SIG-M5 (cell line): ENCODE measurements at regions not wholly inside any gene's neighbourhood (a gene's known extent, or its start where the extent isn't known, plus 50 kb on each side); places are given as distances from the start of the nearest gene placed in this dataset.
"Not testable (repeated sequence)": the region's sequence is repeated elsewhere in the genome, so short reads cannot be mapped to it uniquely, and the experiment has no call there.

ENCODE experiments used
- DNase-seq: peaks from one replicate; lab custom pipeline; 2025; lab: John Stamatoyannopoulos, UW

DNA sequence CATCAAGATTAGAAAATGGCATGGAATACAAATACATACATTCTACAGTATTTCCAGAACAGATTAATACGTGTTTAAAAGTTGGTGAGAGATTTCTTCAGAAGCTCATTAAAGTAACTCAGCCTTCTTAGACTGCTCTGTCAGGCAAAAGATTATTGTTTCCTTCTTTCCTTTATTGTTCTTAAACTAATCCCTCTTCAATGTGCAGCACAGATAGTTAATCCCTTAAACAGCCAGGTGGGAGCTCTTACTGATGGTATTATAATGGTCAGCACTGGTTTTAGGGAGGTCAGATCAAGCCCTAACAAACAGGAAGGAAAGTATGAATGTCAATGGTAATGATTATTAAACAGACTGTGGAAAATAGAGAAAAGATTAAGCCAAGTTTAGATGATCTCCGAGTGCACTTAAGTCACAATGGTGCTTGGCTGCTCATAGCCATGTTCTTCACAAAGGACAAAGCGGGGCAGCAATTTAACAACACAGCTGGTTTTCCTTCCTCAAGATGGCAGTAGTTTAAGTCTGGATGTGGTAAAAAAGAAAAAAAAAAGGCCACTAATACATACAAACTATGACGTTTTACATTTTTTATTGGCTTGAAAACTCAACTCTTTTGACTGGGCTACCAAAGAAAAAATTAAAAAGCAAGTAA is 992.6 kb downstream of the PCDH9 start:
- no peak for DNase-seq

DNA sequence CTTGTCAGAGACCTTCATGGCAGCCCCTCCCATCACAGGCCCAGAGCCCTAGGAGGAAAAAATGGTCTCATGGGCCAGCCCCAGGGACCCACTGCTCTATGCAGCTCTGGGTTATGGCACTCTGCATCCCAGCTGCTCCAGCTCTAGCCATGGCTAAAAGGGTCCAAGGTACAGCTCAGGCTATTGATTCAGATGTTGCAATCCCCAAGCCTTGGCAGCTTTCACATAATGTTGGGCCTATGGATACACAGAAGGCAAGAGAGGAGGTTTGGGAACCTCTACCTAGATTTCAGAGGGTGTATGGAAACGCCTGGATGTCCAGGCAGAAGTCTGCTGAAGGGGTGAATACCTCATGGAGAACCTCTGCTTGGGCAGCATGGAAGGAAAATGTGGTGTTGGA is 996.0 kb downstream of the PCDH9 start:
- no peak for DNase-seq

DNA sequence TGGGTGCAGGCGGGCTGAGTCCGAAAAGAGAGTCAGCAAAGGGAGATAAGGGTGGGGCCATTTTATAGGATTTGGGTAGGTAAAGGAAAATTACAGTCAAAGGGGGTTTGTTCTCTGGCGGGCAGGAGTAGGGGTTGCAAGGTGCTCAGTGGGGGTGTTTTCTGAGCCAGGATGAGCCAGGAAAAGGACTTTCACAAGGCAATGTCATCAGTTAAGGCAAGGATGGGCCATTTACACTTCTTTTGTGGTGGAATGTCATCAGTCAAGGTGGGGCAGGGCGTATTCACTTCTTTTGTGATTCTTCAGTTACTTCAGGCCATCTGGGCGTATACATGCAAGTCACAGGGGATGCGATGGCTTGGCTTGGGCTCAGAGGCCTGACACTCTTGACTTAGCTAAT is 998.2 kb downstream of the PCDH9 start:
- not testable (repeated sequence) for DNase-seq

DNA sequence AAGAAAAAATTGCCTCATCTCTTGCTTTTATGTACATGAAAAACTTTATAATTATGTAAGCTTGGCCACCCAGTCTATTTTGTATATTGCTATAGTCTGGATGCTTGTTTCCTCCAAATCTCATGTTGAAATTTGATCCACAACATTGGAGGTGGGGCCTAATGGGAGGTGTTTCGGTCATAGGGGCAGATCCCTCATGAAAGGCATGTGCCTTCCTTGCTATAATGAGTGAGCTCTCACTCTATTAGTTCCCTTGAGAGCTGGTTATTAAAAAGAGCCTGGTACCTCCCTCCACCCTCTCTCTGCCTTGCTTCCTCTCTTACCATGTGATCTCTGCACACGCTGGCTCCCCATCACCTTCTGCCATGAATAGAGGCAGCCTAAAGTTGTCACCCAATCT is 1005.1 kb downstream of the PCDH9 start:
- no peak for DNase-seq

DNA sequence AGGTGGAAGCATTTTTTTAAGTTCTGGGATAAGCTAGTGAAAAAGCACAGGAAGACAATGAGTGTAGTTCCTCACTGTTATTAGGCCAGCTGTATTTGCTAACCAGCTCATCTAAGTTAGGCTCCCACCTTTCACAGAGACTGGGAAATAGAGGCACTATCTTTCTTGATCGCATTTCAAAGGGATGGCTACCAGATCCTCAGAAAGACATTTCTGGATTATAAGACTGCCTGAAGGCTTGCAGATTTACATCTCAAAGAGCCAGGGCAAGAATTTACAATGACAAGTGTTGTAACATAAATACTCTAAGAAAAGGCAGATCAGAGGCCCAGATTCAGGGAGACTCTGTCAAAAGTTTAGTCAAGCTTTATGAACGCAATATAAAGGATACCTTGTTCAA is 1005.5 kb downstream of the PCDH9 start:
- no peak for DNase-seq

DNA sequence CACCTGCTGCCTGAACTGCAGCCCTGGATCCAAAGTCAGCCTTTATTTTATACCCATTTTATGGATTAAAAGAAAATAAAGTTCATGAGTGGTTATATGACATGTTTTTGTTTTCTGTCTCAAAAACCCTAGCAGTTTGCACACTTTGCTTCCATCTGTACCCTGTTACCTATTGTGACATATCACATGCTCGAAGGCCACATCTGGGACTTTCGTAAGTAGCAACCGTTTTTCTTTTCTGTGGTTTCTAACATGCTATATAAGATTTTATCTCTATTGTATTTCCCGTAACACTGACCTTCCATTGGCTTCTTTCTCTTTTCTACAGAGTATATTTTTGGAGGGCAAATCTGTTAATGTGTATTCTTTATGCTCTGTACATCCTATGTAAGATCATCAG is 1007.2 kb downstream of the PCDH9 start:
- no peak for DNase-seq

DNA sequence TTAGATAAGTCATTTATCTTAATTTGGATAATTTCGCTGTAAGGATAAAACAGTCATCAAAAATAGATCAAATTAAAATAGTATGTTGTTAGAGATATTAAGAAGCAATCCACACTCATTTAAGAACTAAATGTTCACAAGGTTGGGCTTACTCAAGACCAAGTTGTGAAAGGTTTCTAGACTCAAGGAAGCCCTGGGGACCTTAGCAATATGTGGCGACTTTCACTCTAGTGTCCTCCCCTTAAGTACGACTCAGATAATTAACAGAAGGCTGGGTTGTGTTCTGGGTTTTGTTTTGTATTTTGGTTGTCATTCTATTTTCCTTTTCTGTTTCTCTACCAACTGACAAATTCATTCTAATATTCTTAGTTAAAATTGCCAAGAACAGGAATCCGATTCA is 1008.0 kb downstream of the PCDH9 start:
- DNase-seq: no peak

DNA sequence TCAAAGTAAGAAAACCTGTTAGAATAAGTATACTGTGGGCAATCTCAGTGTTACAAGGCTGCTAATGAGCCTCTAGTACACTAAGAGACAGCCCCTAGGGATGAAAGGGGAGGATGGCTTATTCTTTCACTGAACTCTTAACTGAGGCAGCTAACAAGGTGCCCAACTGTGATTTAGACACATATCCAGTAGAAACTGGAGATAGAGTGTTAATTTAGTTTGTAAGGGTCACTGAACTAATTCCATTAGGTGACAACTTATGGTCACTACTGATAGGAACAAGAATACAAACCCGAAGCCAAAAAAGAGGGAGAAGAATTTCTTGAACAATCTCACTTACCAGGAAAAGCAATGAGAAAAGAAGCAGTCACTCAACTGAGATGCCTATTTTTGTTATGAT is 1010.6 kb downstream of the PCDH9 start:
- DNase-seq: no peak

DNA sequence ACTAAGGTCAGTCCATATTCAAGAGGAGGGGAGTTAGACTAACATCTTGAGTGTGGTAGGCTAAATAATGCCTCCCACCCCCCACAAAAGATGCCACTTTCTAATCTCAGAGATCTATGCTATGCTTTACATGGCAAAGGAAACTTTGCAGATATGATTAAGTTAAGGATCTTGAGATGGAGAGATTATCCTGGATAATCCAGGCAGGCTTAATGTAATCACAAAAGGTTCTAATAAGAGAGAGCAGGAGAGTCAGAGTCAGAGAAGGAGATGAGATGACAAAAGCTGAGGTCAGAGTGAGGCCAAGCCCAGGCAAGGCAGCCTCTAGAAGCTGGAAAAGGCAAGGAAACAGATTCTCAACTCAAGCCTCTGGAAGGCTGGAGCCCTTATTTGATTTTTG is 1011.6 kb downstream of the PCDH9 start:
- no peak for DNase-seq

DNA sequence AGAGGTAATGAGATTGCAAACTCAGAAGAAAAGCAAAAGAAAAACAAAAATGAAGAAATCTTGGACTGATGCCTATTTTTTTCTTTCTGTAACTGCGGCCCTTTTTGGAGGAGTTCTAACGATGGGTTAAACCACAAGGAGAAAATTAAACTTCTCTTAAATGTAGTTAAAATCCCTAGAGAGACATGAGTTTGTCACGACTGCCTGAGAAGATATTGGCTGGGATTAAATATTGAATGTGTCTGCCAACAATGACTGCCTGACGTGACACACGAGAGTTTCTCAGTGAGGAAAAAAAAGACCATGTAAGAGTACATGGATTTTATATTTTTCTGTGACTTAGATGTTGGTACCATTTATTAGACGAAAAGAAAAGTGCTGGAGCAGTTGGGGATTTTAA is 1013.4 kb downstream of the PCDH9 start:
- DNase-seq: no peak

DNA sequence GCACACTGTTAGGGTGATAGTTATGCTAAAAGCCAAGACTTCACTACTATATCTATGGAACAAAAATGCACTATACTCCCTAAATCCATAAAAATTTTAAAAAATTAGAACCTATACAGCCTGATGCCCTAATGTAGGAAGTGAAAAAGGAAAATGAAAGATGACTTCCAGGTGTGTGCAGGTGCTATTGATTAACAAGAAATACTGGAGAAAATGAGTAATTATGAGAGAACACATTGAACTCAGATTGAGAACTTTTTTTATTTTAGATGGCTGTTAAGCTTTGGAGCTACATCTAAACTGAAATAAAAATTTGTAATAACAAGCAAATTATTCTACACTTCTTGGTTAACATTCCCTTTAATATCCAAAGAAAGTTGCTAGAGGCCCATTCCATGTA is 1015.7 kb downstream of the PCDH9 start:
- DNase-seq: no peak

DNA sequence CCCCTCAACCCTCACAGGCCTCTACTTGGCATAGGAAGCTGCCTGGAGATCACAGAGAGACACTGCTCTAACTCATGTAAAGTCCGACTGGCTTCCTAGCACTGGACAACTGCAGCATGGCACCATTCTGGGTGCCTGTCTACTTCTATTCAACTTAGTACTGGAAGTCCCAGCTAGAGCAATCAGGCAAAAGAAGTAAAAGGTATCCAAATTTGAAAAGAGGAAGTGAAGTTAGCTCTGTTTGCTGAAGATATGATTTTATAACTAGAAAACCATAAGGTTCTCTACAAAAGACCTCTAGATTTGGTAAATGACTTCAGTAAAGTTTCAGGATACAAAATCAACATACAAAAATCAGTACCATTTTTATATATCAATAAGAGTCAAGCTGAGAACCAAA is 1017.6 kb downstream of the PCDH9 start:
- DNase-seq: no peak

DNA sequence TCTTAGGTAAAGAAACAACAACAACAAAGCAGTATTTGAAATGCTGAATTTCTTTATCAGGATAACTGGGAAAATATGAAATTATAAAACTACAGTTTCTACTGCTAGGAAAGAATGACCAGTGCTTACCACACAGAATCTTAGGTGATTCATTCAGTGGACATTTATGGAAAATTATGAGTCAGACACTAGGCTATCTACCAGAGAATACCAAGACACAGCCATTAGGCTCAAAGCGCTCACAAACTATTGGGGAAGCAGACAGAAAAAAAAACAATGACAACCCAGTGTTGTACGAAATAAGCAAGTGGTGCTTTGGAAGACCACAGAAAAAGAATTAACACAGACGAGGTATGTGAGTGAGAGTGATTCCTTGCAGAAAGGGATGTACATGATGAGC is 1019.5 kb downstream of the PCDH9 start:
- DNase-seq: no peak

DNA sequence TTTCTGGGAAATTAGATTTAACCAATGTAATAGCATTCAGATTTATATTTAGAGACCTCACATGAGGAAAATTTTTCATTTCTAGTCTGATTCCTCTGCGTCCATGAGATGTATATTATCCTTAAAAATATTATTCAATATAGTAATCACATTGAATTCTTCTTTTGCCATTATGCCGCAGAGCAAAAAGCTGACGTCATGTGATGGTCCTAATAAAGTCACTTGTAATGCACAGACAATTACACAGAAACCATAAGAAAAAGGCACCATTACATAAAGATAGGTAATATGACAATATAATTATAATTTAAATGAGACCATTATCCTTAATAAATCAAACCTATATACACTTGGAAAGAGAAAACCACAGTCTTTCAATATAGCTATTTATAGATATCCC is 1021.5 kb downstream of the PCDH9 start:
- DNase-seq: no peak

DNA sequence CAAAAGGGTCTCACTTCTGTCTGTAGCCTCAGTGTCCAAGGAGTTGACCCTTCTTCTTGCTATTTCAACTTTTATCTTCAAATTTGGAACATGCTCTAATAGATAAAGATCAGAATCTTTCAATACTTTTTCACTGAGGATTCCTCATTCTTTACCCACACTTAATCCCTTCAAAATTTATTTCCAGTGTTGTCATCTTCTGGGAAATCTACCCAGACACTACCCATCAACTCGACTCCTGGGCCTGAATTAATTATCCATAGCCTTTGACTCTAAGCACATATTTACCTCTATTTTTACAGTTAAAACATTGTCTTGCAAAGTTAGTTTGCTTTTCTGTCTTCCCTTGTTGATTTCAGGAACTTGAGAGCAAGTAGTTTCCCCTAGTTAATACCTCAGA is 1022.5 kb downstream of the PCDH9 start:
- DNase-seq: no peak

DNA sequence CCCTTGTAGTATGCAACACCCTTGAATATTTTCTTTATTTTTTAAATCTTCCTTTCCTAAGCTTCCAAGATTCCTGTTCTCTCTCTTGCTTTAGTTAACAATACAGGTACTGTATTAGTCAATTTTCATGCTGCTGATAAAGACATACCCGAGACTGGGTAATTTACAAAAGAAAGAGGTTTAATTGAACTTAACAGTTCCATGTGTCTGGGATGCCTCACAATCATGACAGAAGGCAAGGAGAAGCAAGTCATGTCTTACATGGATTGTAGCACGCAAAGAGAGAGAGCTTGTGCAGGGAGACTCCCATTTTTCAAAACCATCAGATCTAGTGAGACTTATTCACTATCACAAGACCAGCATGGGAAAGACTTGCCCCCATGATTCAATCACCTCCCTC is 1024.3 kb downstream of the PCDH9 start:
- DNase-seq: no peak

DNA sequence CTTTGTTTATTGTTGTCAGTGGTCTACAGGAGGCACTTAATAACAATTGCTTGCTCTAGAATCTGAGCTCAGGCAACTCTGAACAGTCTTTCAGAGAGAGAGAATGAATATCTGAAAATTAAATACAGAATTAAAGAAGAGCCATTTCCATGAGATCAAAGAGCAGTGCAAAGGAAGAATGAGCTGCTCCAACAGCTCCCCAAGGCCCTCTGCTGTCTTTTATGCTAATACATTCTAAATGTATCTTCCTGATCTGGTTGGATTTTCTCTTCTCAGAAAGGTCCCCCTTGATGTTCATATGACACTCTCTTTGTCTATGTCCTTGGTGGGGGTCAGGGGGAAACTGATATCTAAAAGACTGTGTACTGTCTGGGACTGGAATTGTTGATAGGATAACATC is 1029.6 kb downstream of the PCDH9 start:
- DNase-seq: no peak

DNA sequence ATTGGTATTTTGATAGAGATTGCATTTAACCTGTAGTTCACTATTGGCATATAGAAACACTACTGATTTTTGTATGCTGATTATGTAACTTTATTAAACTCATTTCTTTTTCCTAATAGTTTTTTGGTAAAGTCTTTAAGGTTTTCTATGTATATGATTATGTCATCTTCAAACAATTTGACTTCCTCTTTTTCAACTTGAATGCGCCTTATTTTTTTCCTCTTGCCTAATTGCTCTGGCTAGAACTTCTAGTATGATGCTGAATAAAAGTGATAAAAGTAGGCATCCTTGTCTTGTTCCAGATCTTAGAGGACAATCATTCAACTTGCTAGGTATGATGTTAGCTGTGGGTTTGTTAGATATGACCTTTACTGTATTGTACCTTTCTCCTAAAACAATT is 1034.9 kb downstream of the PCDH9 start:
- DNase-seq: no peak

DNA sequence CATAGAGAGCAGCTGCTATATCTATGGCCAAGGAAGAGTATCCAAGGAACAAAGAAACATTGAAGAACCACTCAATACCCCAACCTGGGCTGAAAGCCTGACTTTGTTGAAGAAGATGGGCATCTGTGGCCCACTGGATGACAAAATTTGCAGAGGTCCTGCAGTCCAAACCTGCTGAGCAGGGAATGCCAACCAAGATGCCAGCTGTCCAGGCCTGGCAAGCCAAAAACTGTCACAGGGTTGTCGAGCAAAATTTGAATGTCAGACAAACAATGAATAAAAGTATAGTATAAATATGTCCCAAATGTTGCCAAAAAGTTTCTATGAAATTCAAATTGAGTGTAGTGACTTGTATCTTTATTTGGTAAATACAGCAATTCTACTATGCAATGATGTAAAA is 1040.2 kb downstream of the PCDH9 start:
- DNase-seq: no peak

DNA sequence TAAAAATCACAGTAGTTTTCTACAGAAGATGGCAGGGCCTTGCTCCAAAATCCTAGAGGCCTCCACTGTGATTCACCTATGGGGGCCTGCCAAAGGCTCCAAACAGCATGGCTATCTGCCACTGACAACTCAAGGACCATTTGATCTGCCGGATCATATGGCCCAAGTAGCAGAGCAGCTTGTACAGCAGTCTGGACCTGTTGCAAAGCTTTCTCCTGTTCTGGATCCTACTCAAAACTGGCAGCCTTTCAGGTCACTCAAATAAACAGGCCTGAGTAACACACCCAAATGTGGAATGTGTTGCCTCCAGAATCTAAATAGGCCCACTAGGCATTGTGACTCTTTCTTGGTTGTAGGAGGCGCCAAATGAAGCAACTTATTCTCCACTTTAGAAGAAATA is 1049.3 kb downstream of the PCDH9 start:
- no peak for DNase-seq

DNA sequence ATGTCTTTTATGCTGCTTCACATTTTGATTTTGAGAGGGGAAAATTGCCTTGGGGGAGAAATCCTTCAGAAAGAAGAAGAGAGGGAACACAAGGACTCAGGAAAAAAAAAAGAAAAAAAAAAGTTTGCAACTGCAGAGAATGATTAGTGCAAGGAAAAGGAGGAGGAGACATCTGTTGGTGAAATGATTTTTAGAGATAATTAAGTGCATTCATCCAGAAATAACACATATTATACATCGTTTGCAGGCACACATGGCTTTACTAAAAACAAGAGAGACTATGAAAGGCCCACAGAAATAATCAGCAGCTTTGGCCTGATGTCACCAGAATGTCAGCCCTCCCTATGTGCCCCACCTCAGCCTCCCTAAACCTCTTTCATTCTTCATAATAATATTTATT is 1058.2 kb downstream of the PCDH9 start:
- no peak for DNase-seq

DNA sequence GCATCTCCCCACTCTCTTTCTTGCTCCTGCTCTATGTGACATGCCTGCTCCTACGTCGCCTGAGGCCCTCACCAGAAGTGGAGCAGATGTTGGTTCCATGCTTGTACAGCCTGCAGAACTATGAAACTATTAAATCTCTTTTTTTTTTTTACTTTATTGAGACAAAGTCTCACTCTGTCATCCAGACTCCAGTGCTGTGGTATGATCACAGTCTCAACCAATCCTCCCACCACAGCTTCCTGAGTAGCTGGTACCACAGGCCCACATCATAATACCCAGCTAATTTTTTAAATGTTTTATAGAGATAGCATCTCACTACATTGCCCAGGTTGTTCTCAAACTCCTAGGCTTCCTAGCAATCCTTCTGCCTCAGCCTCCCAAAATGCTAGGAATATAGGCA is 1067.7 kb downstream of the PCDH9 start:
- no peak for DNase-seq

DNA sequence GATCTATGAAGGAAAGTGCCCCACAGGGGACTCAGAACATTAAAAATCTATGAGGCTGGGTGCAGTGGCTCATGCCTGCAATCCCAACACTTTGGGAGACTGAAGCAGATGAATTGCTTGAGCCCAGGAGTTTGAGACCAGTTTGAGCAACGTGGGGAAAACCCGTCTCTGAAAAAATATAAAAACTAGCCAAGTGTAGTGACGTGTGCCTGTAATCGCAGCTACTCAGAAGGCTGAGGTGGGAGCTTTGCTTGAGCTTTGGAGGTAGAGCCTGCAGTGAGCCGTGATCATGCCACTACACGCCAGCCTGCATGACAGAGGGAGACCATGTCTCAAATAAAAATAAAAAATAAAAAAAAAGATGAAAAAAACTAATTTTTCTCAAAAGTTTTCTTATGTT is 1070.6 kb downstream of the PCDH9 start:
- DNase-seq: no peak

DNA sequence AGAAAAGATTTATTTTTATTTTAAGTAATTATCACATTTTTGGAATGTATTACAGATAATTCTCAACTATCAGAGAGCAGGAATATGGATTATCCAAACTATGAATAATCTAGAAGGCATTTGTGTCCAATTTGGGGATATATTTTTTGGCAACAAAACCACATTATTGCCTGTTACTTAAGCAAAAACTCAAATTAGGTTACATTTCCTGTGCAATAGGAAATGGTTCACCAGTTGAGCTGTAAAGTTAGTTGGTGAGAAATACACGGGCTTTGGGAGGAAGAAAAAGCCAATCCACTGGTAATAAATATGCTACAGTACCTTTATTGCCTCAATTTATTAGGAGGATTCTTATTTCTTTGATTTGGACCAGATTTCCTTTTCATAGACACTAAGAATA is 1075.2 kb downstream of the PCDH9 start:
- no peak for DNase-seq

DNA sequence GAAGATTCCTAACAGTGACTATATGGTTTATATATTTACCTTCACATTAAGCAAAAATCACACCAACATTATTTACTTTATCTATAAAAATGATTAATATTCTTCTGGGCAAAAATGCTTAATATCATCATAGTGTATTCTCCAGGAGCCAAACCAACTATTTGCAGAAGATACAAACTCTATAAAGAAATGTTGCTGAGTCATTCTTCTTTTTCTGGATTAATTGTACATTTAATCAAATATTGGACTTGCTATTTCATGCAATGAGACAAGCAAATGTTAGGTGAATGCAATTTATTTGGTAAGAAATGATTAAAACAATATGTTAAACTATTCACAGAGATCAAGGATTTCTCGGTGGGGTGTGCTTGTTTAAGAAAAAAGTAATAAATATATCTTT is 1075.8 kb downstream of the PCDH9 start:
- no peak for DNase-seq
